NCI-H226 (cell line): ENCODE measurements at regions not wholly inside any gene's neighbourhood (a gene's known extent, or its start where the extent isn't known, plus 50 kb on each side); places are given as distances from the start of the nearest gene placed in this dataset.

Source experiments
- DNase-seq: peaks from one replicate; pipeline ENCODE4 v3.0.0-alpha.2; 2015

DNA sequence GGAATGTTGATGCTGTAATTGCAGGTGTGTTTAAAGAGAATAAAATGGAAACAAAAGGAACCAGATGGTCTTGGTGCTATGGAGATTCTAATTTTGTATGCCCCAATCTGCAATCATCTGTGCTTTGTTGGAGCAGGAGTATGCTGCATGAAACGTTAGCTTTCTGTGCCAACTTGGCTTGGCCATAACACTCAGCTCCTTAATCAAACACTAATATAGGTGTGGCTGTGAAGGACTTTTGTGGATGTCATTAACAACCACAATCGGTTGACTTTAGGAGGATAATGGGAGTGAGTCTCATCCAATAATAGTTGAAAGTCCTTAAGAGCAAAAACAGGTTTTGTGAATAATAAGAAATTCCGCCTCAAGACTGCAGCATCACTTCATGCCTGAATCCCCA, 399.2 kb downstream of the NLGN4X start:
- DNase-seq, result no peak

DNA sequence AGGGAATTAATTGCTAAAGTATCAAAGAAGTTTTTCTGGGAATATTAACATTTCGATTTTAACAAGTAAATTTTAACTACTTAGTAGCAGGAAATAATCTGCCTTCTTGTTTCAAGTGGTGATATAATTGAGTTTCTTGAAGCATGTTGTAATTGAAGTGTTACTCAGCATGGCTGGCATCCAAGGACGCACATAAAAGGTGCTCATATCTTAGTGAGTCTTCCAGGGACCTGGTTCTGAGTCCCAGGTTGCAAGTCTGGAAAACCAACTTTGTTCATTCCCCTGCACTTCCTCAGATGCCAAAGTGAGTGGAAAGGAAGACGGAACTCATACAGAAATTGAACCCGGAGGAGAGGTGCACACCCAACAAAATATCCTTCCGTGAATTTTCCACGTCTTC, 399.6 kb downstream of the NLGN4X start:
- no peak for DNase-seq

DNA sequence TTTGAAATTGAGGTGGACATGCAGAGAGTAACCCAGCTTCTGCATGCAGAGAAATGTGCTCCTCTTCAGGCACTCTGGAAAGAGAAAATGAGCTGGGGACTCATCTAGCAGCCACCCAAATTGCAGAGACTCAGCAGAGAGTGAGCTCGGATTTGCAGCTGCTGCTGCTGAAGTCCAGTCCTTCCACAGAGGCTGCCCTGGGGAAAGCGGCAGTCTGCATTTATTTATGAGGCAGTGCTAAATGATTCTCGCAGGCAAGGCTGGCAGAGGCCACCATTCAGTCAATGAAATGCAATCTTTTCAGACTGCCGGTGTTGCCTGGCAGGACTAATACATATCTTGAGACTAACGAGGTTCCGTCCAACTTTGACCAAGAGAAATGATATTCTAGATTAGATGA, 404.8 kb downstream of the NLGN4X start:
- DNase-seq, result no peak

DNA sequence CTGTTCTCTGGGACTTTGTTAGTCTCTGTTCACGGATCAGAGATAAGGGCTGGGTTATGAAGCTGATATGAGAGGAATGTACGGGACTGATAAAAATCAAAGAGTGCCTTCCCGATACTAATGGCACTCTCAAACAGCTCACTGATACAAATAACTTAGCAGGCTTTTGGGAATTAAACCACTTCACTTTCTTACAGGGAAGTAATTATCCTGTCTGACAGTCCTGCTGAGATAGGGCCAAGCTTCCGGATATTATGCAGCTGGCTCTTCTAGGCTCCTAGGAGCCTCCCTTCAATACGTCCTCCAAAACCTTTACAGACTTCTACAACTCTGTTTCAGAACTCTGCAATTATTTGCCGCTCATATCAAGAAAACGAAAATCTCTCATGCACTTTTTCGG, 418.0 kb downstream of the NLGN4X start:
- DNase-seq, result no peak

DNA sequence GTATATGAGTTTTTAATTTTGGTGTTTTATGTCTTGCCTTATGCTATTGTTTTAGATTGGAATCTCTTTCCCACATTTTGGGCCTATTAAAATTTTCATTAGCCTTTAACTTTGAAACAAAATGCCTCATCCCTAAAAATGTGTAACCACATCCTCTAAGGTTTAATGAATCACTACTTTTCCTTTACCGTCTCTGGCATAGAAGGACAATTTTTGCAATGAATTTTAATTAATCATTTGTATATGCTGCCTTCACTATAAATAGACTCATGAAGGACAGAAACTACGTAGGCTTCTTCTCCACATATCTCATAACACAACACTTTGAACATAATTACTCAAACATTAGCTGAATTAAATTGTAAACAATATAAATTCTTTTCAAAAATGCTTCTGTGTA, 421.5 kb downstream of the NLGN4X start:
- DNase-seq, result no peak

DNA sequence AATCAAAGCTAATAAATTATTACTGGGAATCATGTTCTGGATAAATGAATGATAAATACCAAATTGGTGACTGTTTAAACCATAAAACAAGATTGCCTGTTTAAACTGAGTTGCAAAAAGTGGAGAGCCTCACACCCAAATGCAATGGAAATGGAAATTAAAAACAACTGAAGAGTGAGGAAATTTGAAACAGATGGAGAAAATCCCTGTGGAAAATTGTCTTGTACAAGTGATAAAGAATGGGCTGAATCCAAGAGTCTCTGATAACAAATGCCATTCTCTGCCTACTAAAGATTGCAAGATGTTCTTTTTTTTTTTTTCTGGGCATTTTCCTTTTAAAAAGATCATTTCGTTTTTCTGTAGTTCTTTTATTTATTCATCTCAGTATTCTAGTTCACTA, 426.3 kb downstream of the NLGN4X start:
- no peak for DNase-seq

DNA sequence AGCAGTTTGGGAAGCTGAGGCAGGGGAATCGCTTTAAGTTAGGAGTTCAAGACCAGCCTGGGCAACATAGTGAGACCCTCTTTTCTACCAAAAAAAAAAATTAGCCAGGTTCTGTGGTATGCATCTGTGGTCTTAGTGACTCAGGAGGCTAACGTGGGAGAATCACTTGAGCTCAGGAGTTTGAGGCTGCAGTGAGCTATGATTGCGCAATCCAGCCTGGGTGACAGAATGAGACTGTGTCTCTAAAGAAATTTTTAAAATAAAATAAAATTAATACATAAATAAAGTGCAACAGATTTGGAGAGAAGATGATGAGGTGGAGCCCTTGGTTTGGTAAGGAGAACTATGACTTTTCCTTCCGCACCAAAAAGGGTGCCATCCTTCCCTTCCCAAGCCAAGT, 436.9 kb downstream of the NLGN4X start:
- DNase-seq, result no peak

DNA sequence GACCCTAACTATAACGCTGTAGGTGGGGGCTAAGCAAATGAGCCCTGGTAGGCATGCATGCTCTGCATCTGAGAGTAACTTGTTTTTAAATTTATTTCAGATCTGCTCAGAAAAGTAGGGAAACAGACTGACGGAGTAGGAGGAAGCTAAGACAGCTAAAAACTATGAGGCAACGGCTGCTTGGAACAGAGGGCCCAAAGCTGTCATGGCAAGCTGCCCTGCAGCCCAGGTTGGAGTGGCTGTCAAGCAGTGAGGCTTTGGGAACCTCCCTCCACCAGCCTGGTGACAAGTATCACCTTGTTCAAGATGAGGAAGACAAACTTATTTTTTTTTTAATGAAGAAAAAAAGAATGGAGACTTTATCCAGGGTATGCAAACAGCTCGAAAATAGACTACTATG, 439.8 kb downstream of the NLGN4X start:
- DNase-seq, result no peak

DNA sequence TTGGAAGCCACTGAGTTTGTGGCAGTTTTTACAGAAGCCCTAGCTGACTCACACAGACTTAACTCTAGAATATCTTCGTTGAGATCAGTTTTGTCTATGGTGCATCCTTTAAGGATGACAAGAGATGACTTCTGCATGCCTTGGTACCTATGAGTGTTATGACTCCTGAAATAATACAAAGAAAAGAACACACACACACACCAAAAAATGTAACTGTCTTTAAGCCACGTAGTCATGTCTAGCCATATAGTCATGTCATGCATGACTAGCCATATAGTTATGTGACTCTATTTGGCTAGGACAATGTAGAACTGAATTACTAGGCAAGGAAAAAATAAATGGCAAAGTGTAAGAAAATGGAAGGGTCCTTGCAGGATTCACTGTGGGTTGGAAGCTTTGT, 447.8 kb downstream of the NLGN4X start:
- no peak for DNase-seq

DNA sequence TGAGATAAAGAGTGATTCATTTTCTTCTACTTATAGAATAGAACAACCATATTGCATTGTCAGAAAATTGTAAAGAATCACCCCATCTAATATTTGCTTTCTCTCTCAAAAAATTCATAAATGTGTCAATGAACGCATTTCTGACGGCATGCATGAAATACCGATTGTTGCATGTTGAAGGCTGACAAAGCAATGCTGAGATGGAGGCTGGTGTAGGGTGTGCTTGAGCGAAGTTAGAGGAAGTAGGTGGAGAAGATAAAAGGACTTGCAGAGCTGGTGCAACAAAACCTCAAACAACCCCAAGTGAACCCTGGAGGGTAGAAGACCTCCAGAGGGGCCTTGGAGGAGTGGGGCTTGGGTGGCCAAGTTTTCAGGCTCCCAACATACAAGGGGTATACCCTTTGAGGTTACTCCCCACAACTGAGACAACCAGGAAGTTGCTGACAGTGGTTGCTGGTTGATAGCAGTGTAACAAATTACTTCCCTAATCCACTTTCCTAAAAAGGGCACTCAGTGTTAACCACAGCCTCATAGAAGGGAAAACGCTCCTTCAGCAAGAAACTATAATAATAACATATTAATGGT, 452.7 kb downstream of the NLGN4X start:
- no peak for DNase-seq

DNA sequence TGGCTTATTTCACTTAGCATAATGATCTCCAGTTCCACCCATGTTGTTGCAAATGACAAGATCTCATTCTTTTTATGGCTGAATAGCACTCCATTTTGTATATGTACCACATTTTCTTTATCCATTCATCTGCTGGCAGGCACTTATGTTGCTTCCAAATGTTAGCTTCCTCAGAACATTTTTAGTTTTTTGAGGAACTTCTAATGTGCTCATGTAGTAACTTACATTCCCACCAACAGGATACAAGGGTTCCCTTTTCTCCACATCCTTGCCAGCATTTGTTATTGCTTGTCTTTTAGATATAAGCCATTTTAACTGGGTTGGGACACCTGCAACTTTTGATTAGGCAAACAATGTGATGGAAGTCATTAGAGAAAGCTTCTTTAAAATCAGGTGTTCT, 454.2 kb downstream of the NLGN4X start:
- no peak for DNase-seq

DNA sequence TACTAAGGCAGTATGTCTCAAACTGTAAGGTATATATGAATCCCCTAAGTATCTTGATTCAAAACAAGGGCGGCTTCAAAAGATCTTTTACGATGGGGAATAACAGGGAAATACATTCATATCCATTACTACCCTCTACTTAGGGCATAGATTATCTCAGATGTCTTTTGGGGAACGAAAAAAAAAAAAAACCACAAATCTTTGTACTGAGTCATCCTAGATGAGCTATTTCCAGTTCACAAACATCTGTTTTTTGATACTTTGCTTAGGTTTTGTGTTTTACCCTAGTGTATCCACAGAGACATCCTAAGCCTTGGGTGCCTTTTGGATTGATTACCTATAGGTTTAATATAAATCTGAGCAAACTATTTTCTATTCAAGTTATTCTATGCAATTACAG, 457.2 kb downstream of the NLGN4X start:
- no peak for DNase-seq

DNA sequence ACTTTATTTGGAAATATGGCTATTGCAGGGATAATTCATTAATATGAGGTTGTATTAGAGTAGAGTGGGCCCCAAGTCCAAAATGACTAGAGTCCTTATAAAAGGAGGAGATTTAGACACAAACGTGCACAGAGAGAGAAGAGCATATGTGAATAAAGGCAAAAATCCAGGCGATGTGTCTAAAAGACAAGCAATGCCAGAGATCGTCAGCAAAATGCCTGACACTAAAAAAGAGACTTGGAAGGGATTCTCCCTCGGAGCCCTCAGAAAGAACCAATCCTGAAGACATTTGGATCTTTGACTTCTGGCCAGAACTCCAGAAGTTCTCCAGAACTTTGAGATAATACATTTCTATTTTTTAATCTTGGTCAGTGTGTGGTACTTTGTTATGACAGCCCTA, 472.1 kb downstream of the NLGN4X start:
- no peak for DNase-seq

DNA sequence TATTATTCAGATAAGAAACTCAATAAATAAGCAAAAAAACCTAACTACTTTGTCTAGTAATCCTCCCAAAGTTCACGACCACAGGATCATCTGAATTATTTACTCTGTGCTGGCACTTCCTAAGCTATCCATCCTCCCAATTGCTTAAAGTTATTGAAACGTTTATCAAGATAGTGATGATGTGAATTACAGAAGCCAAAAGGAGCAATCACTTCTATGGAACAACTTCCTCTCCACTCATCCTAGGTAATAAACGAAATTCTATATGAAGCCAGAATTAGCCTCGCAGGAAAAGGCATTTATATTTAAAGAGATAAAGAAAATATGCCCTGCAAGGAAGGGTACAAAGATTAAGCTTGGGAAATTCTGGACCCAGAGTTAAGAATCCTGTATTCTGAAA, 475.4 kb downstream of the NLGN4X start:
- no peak for DNase-seq

DNA sequence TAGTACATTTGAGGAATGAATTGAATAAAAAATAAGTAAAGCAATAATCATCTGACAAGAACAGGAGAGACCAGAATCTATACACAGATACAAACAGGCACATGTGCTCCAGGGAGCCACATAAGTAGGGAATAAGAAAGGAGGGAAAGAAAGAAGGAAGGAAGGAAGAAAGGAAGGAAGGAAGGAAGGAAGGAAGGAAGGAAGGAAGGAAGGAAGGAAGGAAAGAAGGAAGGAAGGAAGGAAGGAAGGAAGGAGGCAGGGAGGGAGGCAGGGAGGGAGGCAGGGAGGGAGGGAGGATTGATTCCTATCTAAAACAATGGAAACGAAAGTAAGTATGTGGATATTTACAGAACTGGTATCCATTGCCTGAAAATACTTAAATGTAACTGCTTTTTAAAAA, 475.8 kb downstream of the NLGN4X start:
- DNase-seq, result no peak

DNA sequence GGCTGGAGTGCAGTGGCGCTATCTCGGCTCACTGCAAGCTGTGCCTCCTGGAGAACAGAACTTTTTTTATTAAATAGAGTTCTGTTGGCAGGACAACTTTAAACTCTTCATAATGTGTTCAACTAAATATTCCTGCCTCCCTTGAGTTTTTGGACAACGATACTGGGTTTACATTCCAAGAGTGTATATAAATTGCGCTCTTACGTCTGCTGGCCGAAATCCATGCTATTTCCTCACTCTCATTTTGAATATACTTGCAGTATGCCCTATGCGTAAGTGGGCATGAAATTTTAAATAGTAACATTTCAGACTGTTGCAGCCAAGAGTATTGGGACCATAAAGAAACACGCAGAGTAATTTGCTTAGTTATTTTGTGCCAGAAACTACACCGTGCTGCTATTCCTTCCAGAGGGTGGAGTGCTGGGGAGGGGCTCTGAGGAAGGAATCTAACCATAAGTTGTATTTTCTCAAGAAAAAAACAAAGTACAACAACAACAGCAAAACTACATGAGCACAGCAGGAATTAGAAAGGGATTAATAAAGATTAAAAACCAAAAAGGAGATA, 480.0 kb downstream of the NLGN4X start:
- no peak for DNase-seq

DNA sequence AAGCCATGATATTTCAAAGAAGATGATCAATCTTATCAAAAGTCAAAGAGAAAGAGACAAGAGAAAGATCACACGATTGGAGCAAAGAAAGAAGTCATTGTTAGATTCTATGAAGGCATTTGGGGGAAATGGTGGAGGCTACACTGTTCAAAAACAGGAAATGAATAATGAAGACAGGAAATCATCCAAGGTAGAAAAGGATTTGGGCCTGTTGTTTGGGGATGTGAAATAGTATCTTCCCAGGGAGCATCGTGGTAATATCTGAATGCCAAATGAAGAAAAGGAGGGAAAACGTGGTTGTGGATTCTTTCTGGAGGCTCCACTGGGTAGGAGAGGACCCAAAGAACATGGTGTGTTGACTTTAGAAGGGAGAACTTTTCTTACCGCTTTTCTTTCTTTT, 482.4 kb downstream of the NLGN4X start:
- no peak for DNase-seq

DNA sequence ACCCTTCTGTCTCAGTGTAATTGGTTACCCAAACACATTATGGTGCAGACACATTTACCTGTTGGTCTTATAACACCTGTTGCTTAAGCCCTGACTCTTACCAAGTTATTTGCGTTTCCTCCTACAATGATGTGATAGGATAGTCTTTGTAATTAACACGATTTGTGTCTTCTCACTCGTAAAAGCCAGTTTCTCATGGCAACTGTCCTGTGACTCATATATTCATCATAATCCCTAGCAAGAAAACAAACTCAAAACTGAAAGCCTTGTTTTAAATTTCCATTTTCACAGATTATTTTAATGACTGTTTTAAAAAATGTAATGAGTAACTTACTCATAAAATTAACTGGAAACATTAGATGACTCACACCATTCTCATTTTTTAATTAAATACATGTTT, 495.2 kb downstream of the NLGN4X start:
- no peak for DNase-seq

DNA sequence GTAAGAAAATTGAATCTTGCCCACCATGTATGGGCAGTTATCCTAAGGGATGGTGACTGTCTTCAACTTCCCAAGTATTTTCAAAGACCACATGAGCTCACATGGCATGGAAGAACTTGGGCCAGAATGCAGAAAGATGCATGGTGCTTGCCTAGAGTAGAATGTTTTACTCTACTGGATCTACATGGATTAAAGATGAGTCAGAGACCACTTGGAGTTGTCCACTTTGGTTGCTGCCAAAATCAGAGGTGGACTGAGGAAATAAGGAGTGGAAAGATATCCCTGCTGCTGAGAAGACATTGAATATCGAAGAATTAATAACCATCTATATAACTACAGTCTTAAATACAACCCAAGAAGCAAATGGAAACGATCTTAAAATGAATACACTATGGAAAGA, 498.1 kb downstream of the NLGN4X start:
- no peak for DNase-seq

DNA sequence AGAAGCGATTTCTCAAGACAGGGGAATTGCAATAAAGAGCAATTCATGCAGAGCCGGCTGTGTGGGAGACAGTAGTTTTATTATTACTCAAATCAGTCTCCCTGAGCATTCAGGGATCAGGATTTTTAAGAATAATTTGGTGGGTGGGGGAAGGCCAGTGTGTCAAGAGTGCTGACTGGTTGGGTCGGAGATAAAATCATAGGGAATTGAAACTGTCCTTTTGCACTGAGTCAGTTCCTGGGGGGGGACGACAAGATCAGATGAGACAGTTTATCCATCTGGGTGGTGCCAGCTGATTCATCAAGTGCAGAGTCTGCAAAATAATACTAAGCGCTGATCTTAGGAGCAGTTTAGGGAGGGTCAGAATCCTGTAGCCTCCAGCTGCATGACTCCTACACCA, 502.4 kb downstream of the NLGN4X start:
- no peak for DNase-seq

DNA sequence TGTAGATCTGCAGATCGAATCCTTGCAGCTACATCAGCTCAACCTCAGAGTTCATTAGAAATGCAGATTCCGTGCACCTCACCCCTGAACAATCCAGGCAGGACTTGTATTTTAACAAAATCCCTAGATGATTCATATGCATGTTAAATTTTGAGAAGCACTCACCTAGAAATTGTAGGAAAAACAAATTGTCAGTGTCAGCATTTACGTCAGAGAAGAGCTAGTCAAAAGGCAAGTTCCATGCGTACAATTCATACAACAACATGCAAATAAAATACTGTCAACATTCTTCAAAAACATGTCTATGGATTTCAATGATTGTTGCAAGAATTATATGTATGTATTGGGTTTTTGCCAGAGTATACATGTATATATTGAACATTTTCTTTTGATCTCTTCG, 504.5 kb downstream of the NLGN4X start:
- DNase-seq, result no peak

DNA sequence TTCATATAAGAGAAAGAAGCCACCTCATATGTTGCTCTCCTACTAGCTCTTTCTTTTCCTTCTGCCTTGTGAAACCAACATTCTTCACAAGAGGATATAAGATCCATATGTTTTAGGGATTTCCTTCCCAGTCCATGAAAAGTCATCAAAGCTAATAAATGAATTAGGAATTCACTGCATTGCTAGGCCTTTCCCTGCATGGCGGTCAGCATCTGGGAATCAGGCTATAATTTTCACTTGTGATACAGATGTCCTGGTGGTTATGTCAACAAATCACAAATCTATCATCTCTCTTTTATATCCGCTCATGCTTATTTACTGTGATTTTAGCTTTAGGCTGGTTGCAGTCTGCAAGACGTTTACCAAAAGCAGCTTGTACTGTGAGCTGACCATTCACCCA, 510.0 kb downstream of the NLGN4X start:
- DNase-seq, result no peak

DNA sequence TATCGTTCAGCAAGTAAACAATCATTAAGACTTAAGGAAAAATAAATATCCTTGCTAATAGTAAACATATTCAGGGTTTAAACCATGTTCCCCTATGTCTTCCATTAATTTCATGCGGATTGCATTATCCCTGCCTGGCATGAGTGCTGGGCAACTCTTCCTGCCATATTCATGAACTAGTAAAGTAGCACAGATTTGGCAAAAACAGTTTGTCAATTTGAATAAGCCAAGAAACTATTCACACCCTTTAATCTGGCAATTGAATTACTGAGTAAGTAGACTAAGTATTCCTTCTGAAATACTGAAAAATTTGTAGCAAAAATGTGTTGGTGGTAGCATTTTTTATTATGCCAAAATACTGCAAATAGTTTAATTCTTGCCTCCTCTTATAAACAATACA, 512.0 kb downstream of the NLGN4X start:
- no peak for DNase-seq

DNA sequence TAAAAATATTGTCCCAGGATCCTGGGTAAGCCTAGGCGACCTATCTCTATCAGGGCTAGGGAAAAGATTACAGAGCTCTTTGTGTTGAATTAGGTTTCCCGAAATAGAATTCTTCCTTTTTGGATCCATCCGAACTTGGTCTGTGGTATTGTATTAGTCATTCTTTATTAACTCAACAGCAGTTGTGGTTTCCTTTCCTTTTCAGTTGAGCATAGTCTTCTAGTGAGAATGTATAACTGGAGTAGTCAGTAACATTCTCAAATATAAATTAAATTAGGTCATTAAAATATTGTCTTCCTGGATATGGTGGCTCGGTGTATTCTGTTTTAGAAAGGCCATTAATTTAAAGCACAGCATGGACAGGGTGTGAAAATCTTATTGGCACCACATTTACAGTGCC, 520.4 kb downstream of the NLGN4X start:
- no peak for DNase-seq

DNA sequence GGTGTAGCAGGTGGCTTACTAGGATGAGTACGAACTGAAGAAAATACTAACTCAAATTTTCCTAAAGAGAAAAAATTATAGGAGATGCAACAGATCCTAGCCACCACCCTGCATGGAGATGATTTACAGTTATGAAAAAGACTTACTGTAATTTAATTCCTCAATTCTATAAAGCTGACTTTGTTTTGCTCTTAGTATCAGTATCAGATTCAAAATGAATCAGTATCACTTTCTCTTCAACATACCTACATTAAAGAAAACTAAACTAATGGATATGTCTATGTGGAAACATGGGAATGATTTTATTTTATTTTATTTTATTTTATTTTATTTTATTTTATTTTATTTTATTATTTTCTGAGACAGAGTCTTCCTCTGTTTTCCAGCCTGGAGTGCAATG, 525.8 kb downstream of the NLGN4X start:
- no peak for DNase-seq

DNA sequence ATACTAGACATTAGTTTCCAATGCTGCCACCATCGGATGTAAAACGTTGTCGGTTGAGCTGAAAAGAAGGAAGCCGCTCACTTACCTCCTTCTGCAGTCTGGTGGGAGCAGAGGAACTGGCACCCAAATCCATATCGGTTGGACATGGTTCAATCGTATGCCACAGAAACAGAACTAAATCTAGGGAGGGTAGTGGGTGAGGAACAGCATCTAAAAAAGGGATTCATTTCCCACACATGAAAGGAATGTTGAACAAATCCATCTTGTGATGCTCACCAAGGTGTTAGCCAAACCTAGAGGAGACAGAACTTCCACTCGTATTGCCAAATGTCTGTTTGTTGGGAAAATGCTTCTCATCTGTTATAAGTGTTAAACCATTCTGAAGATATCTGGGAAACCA, 532.7 kb downstream of the NLGN4X start:
- DNase-seq, result no peak
